NCI-H146 (cell line): ENCODE measurements at regions not wholly inside any gene's neighbourhood (a gene's known extent, or its start where the extent isn't known, plus 50 kb on each side); places are given as distances from the start of the nearest gene placed in this dataset.
A peak's percentile ranks its signal among the peaks of the same experiment; 100 is the strongest.
"Not testable (repeated sequence)": the region's sequence is repeated elsewhere in the genome, so short reads cannot be mapped to it uniquely, and the experiment has no call there.

Experiments
- DNase-seq: peaks from one replicate; lab custom pipeline; 2025; lab: John Stamatoyannopoulos, UW

DNA sequence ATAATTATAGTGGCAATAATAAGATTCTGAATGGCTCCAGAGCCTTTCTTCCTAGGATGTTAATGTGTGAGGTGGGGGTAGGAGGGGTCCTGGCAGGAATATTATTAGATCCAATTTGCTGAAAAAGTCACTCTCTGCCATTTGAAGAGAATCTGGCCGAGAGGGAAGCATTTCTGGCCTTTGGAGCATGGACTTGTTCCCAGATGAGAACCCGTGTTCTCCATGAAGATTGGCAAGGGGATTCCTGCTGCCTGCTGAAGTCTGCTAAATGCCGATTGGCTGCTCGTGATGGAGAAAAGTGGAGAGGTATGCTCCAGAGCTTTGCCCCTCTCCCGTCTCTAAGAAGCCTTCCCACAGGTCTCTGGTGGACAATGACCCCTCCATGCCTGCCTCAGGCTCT lies 135.6 kb downstream of the TRIM43 start:
- not testable (repeated sequence) for DNase-seq

DNA sequence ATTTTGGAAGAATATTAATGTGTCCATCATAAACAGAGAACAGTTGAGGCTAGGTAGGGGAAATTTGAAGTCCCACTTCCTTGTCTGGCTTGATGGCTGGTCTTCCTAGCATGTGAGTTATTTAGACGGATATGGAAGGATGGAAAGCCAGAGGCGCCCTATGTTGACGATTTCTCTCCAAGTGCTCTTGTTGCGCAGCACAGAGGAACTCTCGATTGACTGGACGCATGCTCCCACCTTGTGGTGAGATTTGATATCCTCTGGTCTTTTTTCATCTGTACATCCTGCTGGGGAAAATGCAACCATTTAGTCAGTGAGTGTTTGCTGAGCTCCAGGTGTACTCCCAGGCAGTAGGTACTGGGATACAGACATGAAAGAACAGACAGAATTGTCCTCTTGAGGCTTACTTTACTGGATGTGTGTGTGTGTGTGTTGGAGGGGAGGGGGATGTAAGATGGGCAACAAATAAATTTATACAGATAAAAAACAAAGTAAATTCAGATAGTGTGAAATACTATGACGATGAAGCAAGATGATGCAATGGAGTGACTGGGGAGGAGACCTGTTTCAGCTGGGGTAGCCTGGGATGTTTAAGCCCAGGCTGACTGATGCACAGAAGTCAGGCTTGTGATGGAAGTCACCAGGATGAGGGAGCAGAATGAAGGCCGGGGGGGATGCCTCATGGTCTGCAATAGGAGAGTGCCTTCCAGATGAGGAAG lies 137.2 kb downstream of the TRIM43 start:
- peak; percentile 85 for DNase-seq

DNA sequence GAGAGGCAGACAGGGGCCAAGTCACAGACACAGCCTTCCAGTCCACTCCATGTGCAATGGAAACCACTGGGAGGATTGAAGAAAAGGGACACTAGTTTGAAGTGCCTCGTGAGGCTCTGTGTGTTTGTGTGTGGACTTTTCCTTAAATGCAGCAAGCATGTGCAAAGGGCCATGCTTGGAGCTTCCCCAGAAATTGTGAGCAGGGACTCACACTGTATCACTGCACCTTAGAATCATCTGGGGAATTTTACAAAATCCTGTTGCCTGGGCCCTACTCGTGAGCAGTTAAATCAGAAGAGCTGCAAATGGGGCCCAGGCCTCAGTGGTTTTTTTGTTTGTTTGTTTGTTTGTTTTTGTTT lies 137.8 kb downstream of the TRIM43 start:
- no peak for DNase-seq

DNA sequence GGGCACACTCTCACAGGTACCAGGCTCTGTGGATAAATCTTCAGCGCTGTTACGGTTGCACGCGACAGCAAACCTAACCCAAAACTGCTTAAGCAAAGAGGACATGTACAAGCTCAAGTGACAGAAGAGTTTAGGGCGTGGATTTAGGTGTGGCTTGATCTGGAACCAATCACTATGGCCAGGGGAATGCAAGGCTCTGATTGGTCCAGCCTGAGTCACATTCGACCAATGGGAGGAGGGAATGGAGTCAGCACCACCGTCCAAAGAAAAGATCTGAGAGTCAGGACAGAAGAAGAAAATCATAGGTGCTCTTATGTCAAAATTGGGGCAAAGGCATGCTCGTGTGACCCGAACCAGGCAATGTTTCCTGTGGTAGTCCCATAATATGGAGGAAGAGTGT lies 139.0 kb downstream of the TRIM43 start:
- no peak for DNase-seq

DNA sequence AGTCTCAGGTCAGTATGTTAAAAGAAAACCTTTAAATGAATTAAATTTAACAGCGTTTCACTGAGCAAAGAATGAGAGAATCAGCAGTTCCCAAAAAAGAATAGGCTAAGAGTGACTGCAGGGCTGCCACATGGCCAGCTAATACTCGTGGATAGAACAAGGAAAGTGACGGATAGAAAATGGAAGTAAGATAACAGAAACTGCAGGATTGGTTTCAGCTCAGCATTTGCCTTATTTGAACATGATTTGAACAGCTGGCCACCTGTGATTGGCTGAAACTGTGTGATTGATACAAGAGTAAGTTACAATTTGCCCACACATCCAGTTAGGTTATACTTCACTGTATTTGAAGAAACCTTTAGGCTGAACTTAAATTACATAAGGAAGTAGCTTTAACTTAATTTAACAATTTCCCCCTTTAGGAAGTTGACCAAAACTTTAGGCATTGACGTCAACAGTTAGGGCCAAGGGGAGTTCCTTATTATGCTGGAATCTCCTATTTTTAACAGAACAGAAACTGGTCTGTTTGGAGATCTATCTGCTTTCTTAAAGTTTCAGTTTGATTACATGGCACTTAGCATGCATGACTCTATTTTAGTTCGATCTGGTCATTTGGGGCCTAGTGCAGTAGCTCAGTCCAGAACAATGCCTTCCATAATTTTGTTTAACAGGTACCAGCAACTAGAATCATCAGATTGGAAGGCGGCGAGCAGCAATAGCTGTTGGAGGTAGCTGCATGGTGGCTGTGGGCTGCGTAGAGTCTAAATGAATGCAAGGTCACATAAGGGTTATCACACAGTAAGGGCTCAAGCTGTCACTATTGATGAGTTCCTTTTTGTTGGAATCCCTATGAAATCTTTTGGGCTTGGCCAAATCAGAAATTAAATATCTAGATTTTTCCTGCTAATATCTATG lies 143.4 kb downstream of the TRIM43 start:
- DNase-seq = peak; percentile 17

DNA sequence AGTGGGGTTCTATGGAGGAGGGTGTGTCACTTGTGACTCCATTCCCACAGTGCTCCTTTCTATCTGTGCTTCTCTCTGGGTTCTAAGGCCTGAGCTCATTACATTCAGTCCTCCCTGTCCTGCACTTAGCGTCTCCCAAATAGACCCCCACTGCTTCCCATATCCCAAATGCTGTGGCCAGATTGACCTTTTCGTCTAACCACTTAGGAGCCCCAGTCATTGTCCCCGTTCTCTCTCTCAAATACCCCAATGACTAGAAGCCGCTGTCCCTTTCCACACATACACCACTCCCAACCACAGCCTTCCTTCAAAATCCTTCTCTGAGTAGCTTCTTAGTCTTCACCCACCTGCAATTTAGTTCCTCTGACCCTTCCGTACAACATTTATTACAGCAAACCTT lies 146.5 kb downstream of the TRIM43 start:
- DNase-seq = no peak

DNA sequence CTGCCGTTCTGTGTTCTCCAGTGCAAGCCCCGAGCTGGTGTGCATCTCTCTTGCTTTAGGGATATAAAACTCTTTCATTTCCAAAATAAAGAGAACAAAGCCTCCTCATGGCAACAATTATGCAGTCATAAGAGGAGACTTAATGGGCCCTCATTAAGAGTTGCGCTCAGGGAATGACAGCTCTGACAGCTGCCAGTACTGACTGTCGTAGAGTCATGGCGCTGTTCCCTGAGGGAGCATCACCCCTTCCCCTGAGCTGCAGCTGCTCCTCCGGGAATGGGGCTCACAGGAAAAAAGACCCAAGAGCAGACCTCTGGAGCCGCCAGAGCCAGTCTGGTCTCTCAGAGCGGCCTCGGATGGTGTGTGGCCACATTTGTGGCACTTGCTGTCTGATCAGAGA lies 160.3 kb downstream of the TRIM43 start:
- DNase-seq = peak; percentile 46

DNA sequence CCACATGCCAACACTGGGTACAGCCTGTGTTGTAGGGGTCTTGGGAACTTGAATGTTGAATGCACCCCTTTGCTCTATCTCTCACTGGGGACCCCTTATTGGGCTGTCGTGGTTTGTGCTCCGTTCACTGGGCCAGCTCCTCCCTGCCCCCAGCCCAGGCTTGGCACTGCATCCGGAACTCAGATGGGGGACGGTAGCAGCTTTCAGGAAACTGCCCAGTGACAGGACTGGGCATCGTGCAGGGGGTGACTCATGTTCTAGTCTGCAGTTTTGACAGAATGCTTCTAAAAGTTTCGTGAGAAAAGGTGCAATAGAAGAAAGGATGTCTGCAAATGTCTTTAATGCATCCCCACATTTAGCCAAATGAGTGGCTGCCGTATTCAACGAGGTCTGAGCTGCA lies 162.0 kb downstream of the TRIM43 start:
- DNase-seq = not testable (repeated sequence)

DNA sequence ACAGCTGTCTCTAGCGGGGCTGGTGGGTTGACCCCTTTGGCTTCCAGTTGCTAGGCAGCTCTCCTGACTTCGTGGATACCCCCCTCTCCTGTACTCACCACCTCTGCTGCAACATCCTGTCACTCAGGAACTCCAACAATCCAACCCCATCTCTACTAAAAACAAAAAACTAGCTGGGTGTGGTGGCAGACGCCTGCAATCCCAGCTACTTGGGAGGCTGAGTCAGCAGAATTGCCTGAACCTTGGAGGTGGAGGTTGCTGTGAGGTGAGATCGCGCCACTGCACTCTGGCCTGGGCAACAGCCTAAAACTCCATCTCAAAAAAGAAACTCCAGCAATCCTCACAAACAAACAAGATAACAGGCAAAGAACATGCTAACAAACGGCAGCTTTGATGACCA lies 162.4 kb downstream of the TRIM43 start:
- DNase-seq = not testable (repeated sequence)

DNA sequence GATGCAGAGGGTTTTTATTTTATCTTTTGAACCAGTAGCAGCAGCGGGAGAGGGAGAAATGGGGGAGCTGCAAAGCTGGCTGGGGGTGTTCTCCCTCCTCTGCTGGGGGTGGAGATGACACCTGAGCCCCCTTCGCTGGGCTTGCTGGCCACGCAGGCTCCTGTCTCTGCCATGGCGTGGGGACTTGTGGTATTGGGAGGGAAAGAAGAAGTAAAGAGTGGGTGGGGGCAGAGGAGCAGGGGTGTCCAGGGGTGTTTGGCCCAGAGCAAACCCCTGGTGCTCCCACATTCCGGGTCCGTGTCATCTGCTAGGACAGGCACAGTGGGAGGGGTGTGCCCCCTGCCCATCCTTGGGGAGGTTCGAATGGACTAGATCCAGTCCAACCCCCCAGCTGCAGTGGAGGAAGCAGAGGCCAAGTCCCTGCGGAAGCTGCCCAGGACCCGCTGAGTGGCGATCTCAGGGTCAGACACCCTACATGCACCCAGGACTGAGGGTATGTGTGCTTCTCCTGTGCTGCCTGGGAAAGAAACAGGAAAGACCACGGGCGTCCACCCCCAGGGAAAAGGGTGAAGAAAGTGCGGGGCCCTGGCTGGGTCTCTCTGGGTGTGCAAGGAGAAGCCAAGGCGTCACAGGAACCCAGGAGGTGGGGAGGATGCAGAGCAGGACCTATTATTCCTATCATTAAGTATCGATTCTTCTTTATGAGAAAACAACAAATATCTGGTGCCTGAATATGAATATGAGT lies 163.2 kb downstream of the TRIM43 start:
- not testable (repeated sequence) for DNase-seq

DNA sequence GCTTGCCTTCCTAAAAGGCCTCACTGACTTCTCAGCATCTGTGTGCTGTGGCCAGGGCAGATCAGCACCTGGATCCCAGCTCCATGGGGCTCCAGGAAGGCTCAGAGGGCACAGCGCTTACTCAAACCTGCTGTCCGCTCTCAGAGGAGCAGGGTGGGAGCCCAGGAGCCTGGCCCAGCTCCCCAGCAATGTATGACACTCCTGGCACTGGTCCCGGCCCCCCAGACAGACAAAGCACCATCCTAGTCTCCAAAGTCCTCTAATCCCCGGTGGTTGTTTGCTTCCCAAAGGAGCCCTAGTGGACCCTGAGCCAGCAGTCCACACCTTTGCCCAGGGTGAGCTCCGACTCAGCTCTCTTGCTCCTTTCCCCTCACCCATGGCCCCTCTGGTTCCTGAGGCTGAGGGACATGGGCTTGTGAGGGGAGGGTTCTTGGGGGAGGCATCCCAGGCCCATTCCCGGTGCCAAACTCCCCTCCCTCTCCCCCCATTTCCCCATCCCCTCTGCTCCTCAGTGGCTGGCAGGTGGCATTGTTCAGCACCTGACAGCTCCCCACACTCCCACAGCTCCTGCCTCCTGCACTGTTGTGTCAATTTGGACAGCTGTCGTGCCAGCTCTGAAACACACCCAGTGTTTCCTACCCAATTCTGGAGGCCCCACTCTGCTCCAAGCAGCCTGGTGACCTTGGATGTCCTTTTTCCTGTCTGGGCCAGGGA lies 164.3 kb downstream of the TRIM43 start:
- DNase-seq = peak; percentile 62

DNA sequence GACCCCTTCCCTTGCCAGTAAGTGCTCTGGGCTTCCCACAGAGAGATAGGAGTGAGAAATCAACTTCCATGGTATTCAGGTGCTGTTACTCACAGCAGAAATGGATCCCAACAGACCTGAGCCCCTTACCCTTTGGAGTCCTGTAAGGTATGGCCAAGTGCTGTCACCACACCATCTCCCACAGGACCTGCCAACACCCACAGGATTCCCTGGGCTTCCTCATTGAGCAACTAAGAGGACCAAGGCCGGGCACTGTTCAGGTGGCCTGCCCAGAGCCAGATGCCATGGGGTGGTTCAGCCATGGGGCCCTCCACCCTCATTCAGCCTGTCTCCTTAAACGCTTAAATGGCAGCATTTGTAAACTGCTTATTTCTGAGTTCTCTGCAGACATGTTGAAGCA lies 166.2 kb downstream of the TRIM43 start:
- DNase-seq = no peak

DNA sequence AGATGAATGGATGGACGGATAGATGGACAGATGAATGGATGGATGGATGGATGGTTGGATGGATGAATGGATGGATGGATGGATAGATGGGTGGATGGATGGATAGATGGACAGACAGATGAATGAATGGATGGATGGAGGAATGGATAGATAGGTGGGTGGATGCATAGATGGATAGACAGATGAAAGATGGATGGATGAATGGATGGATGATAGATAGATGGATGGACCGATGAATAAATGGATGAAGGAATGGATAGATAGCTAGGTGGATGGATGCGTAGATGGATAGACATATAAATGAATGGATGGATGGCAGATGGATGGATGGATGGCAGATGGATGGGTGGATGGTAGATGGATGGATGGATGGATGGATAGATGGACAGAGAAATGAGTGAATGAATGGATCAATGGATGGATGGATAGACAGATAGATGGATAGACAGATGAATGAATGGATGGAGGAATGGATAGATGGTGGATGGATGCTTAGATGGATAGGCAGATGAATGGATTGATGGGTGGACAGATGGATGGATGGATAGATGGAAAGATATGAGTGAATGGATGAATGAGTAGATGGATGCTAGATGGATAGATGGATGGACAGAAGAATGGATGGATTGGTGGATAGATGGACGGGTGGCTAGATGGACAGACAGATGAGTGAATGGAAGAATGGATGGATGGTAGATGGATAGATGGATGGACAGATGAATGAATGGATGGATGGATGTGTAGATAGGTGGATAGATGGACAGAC lies 167.9 kb downstream of the TRIM43 start:
- DNase-seq = no peak

DNA sequence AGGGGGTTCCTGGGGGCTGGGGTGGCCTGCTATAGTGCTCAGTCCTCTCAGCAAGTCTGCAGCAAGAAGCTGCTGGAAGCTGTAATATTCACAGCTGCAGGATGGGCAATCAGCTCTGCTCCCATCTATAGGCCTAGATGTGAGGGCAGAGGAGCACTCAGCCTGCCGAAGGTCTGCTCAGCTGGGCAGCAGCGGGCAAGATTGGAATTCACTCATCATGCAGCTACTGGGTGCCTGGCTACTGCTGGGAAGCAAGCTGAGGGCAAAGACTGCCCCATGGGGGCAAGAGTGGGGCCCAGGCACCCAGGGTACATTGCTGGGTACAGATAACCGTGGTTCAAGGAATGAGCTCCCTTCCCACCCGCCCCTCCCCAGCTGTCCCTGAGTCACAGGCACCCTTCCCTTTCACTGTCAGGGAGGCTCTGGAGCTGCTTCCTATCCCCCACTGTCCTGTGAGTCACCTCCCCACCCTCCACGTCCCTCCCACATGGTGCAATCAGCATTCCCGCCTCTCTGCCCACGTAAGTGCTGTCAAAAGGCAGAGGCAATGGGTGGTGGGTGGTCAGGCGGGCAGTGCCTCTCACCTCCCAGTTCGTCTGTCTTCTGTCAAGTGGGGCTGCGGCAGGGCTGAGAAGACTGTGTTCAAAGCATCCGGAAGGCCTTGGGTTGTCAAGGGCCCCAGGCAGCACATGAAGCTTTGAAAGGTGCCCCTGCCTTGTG lies 169.2 kb downstream of the TRIM43 start:
- no peak for DNase-seq

DNA sequence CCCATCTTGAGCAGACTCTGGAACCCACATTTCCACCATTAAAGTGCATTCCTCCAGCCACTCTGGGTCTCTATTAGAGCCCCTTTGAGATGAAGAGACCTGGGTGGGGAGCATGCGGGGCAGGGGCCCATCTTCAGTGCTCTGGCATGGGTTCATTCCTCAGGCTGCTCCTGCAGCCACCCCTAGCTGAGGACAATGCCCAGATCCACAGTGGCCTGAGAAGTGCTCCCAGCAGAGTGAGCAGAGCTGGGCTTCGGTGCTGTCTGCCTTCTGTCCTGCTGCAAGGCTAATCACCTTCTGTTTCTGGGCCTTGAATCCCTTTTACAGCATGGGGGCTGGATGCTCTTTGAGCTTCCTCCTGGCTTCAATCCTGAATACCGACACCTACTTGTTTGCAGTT lies 169.8 kb downstream of the TRIM43 start:
- DNase-seq = no peak

DNA sequence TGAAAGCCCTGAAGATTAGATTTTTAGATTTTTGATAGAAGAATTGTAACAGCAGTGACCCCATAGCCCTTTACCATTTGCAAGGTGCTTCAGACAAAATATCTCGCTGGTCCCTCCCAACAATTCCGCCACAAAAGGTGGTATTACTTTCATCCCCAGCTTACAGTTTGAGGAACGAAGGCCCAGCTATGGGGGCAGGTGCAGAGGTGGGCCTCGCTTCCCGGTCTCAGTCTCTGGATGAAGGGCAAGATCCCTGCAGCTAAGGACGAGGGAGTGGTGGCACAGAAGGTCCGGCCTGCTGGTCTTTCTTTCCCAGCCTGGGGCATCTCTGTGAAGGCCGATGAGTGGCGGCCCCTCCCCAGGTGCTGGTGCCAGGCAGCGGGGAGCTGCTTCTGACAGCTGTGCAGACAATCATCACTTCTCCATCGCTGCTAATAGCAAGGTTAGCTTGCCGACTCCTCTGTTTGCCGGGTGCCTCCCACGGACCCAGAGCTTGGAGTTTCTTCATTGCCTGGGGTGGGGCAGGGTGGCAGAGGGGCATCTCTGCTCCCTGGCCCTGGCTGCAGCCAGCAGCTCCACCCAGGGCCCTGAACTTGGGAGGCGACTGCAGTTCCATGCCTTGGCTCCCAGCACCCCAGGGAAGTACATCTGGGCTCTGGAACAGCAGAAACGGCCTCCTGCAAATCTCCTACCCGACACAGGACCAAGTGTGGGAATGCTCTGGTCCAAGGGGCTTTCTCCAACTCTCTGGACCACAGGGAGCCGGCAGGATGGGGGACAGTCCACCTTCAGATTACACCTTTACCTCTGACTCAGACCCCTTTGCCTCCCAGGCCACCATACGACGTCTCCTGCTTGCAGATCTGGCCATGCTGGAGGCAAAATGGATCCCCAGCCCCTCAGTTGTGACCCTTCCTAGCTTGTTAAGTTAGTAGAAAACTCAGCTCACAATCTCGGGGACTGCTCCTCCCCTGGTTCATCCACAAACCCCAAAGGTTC lies 170.5 kb downstream of the TRIM43 start:
- peak; percentile 38 for DNase-seq

DNA sequence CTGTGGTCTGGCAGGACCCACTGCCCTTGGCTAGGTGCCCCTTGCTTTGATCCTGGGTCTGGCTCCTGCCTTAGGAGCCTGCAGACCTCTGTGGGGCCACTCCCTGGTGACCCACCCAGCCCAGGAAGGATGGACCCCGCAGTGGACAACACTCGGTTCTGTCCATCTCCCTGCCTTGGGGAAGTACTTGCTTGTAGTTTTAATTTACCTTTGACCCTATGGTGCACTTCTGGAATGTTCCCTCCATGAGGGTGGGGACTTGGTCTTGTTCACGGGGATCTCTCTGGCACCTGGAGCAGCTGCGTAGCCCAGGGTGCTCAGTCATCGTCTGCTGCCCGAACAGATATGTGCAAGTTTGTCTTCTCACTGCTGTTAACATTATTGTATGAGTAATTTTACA lies 171.3 kb downstream of the TRIM43 start:
- DNase-seq = not testable (repeated sequence)

DNA sequence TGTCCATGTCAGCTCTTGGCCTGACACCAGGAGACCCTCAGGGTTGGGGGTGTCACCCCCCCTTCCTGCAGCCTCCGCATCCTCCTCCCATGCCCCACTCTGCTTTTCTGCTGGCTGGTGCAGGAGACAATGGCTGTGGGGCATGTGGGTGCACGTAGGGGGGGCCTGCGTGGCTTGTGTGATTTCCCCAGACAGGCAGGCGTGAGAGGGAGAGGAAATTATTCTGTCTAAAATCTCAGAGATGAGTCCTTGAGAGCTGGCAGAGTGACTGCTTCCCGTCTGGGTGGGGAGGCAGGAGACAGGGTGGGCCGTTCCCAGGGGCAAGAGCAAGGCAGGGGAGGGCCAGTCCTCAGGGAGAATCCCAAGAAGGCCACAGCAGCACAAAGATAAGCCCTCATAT lies 173.2 kb downstream of the TRIM43 start:
- not testable (repeated sequence) for DNase-seq
